Mucosa of gallbladder (tissue), 1 donor: ENCODE measurements at regions not wholly inside any gene's neighbourhood (a gene's known extent, or its start where the extent isn't known, plus 50 kb on each side); places are given as distances from the start of the nearest gene placed in this dataset.
"Not testable (repeated sequence)": the region's sequence is repeated elsewhere in the genome, so short reads cannot be mapped to it uniquely, and the experiment has no call there.

Source experiments
- DNase-seq: peaks from one replicate; pipeline ENCODE4 v3.0.0-alpha.2; 2020; ENCODE audit warnings: low spot score
- donor health status: DM: no; HTN: no; CAD: no.

DNA sequence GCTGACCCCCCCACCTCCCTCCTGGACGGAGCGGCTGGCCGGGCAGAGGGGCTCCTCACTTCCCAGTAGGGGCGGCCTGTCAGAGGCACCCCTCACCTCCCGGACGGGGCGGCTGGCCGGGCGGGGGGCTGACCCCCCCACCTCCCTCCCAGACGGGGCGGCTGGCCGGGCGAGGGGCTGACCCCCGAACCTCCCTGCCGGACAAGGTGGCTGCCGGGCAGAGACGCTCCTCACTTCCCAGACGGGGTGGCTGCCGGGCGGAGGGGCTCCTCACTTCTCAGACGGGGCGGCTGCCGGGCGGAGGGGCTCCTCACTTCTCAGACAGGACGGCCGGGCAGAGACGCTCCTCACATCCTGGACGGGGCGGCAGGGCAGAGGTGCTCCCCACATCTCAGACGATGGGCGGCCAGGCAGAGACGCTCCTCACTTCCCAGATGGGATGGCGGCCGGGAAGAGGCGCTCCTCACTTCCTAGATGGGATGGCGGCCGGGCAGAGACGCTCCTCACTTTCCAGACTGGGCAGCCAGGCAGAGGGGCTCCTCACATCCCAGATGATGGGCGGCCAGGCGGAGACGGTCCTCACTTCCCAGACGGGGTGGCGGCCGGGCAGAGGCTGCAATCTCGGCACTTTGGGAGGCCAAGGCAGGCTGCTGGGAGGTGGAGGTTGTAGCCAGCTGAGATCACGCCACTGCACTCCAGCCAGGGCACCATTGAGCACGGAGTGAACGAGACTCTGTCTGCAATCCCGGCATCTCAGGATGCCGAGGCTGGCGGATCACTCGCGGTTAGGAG lies 66.2 kb upstream of the PAPPA2 start:
- not testable (repeated sequence) for DNase-seq

GRCh38 chr1:176391621-176392020 lies 71.4 kb upstream of the PAPPA2 start:
- DNase-seq, result no peak

DNA sequence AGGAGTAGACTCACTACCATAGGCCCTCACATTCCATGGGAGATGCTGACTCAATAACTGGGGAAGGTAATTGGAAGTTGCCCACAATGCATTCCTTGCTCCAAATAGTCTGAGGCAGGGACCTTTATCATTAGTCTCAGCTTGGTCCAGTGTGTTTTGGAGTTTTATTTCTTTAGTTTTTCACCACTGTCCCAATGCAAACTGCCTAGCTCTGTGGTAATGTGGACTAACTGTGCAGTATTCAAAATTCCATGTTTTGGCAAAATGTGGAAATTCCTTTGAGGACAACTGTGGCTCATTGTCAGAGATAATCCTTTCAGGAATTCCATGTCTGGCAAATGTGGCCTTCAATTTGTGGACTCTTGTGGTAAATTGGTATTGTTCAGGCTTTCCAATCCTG lies 78.1 kb upstream of the PAPPA2 start:
- no peak for DNase-seq

GRCh38 chr1:176382163-176382562 lies 80.8 kb upstream of the PAPPA2 start:
- DNase-seq, result no peak

- no peak for DNase-seq
Measured at GRCh38 chr1:176379626-176380339, 83.2 kb upstream of the PAPPA2 start.

- DNase-seq, result peak; percentile 83
Measured at GRCh38 chr1:176374967-176375569, 87.9 kb upstream of the PAPPA2 start.

GRCh38 chr1:176364236-176364905 lies 98.6 kb upstream of the PAPPA2 start:
- no peak for DNase-seq

- not testable (repeated sequence) for DNase-seq
Measured at GRCh38 chr1:176349135-176349715, 113.8 kb upstream of the PAPPA2 start.

DNA sequence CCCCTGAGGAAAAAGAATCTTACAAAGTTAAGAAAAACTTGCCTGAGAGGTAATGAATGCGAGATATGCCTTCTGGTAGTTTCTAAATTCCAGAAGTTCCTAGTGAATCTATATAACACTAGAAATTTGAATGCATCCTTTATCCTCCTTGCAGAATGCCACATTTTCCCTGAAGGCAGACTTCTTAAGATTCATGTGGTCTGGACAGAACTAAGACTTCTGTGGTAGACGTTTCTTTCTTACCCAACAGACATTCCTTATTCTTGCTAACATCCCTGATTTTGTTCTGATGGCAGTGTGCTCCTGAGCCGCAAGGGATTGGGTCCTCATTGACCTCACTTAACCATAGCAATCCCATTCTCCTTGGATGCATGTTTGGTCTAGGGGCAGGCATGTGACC lies 121.3 kb upstream of the PAPPA2 start:
- no peak for DNase-seq

DNA sequence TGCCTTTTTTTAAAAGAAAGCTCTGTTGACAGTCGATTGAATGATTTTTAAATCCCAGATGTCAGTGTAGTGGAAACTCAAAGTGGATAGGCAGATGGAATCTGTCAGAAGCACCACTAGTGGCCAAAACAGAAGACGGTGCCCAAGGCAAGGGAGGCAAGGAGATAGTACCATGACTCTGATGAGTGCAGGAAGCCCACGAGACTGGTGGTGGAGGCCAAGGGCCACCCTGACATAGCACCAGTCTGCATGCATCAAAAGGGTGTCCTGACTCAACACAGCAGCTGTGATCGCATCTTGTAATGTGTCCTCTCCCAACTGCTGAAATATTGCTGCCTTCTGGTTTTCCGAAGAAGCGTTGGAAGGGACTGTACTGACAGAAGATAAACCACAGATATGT lies 124.1 kb upstream of the PAPPA2 start:
- DNase-seq, result no peak

GRCh38 chr1:176330782-176331181 lies 123.7 kb upstream of the COP1 start:
- DNase-seq, result no peak

- no peak for DNase-seq
Measured at GRCh38 chr1:176325664-176326063, 118.6 kb upstream of the COP1 start.

GRCh38 chr1:176323472-176323871 lies 116.4 kb upstream of the COP1 start:
- DNase-seq, result no peak

GRCh38 chr1:176315519-176316220 lies 108.6 kb upstream of the COP1 start:
- DNase-seq, result no peak

DNA sequence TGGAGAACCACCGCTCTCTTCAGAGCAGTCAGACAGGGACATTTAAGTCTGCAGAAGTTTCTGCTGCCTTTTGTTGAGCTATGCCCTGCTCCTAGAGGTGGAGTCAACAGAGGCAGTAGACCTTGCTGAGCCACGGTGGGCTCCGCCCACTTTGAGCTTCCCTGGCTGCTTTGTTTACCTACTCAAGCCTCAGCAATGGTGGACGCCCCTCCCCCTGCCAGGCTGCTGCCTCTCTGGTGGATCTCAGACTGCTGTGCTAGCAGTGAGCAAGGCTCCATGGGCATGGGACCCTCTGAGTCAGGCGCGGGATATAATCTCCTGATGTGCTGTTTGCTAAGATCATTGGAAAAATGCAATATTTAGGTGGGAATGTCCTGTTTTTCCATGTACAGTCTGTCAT lies 89.5 kb upstream of the COP1 start:
- DNase-seq, result not testable (repeated sequence)

DNA sequence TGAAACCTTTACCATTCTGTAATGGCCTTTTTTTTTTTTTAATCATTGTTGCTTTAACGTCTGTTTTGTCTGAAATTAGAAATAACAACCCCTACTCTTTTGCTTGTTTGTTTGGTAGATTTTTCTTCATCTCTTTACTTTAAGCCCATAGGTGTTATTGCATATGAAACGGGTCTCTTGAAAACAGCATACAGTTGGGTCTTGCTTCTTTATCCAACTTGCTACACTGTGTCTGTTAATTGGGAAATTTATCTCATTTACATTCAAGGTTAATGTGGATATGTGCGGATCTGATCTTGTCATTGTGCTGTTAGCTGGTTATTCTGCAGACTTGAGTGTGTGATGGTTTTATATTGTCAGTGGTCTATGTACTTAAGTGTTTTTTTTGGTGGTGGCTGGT lies 78.9 kb upstream of the COP1 start:
- DNase-seq, result no peak

DNA sequence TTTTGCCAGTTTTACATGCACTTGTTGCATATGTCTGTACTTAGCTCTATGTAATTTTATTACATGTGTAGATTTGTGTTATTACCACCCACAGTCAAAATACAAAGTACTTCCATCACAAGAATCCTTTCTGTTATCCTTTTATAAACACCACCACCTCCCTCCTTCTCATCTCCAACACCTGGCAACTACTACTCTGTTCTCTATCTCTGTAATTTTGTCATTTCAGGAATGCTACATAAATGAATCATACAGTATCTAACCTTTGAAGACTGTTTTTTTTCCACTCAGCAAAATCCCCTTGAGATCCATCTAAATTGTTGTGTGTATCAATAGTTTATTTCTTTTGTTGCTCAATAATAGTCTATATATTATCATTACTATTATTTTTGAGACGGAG lies 64.5 kb upstream of the COP1 start:
- no peak for DNase-seq
